Peyer's patch (tissue), 4 donors: ENCODE measurements at regions not wholly inside any gene's neighbourhood (a gene's known extent, or its start where the extent isn't known, plus 50 kb on each side); places are given as distances from the start of the nearest gene placed in this dataset.

ENCODE experiments used
- POLR2A ChIP-seq, 2 donors: fragments of 450-650 bp; IDR thresholded peaks; one replicate each; pipeline ENCODE4 v1.5.1; 2017; ENCODE audit warnings: antibody characterized with exemption in 2 of 2, mild to moderate bottlenecking in 2 of 2, moderate library complexity in 2 of 2
- TF ChIP-seq, protein P1 (sequence below), 6 experiments: fragments of 450-650 bp in 4 of 6; fragments of 200-600 bp in 2 of 6; sonication (generic) in 1 of 6; IDR thresholded peaks; one replicate each; pipeline ENCODE4 v1.5.1; 2017 to 2019; ENCODE audit warnings: antibody characterized with exemption in 6 of 6, mild to moderate bottlenecking in 3 of 6, moderate library complexity in 1 of 6

GRCh38 chr4:34512616-34513015 lies 1731.7 kb downstream of the ARAP2 start:
- TF ChIP-seq, protein P1, sequence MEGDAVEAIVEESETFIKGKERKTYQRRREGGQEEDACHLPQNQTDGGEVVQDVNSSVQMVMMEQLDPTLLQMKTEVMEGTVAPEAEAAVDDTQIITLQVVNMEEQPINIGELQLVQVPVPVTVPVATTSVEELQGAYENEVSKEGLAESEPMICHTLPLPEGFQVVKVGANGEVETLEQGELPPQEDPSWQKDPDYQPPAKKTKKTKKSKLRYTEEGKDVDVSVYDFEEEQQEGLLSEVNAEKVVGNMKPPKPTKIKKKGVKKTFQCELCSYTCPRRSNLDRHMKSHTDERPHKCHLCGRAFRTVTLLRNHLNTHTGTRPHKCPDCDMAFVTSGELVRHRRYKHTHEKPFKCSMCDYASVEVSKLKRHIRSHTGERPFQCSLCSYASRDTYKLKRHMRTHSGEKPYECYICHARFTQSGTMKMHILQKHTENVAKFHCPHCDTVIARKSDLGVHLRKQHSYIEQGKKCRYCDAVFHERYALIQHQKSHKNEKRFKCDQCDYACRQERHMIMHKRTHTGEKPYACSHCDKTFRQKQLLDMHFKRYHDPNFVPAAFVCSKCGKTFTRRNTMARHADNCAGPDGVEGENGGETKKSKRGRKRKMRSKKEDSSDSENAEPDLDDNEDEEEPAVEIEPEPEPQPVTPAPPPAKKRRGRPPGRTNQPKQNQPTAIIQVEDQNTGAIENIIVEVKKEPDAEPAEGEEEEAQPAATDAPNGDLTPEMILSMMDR (IDR thresholded peaks at IDR 0.05): no peak
- no peak for TF ChIP-seq POLR2A (IDR thresholded peaks at IDR 0.05)
